ENCODE measurements at regions not wholly inside any gene's neighbourhood (a gene's known extent, or its start where the extent isn't known, plus 50 kb on each side); places are given as distances from the start of the nearest gene placed in this dataset.

GRCh38 chr13:59144700-59145099 is 1019.0 kb downstream of the DIAPH3 start:
- Mint-ChIP-seq H3K27me3 (no peaks in the 10 kb centered on the region), H3K4me1 (ENCODE audit: low read depth) (no peaks in the 10 kb centered on the region), H3K4me3 (no peak overlapping the region), H3K27ac (no peak overlapping the region), H3K36me3 (no peaks in the 10 kb centered on the region), H3K9me3 (peaks cover 2% of the 10 kb centered on the region)
- ChIA-PET CTCF (no interaction called here), POLR2A (no interaction called here)
- intact Hi-C loops (cut with micrococcal nuclease) = no loop called here
- no peak for DNase-seq

GRCh38 chr13:59145381-59145780 is 1018.3 kb downstream of the DIAPH3 start:
- CTCF ChIA-PET = no interaction called here
- no peak for DNase-seq
- POLR2A ChIA-PET = no interaction called here
- Mint-ChIP-seq H3K36me3 (no peaks in the 10 kb centered on the region), H3K27me3 (no peaks in the 10 kb centered on the region), H3K27ac (no peak overlapping the region), H3K9me3 (peaks cover 2% of the 10 kb centered on the region), H3K4me3 (no peak overlapping the region), H3K4me1 (ENCODE audit: low read depth) (no peaks in the 10 kb centered on the region)
- intact Hi-C loops (cut with micrococcal nuclease) = no loop called here

GRCh38 chr13:59157181-59157580 is 1006.5 kb downstream of the DIAPH3 start:
- no peaks in the 10 kb centered on the region for H3K36me3 Mint-ChIP-seq
- H3K27ac Mint-ChIP-seq = no peak overlapping the region
- H3K4me3 Mint-ChIP-seq = no peak overlapping the region
- H3K4me1 Mint-ChIP-seq (ENCODE audit: low read depth) = no peaks in the 10 kb centered on the region
- ChIA-PET POLR2A (no interaction called here), CTCF (no interaction called here)
- no peaks in the 10 kb centered on the region for H3K27me3 Mint-ChIP-seq
- peaks cover 3% of the 10 kb centered on the region for H3K9me3 Mint-ChIP-seq
- DNase-seq = no peak
- intact Hi-C loops (cut with micrococcal nuclease) = no loop called here

- ChIA-PET CTCF (no interaction called here), POLR2A (no interaction called here)
- no peak overlapping the region for H3K27ac Mint-ChIP-seq
- H3K36me3 Mint-ChIP-seq = no peaks in the 10 kb centered on the region
- no peaks in the 10 kb centered on the region for H3K27me3 Mint-ChIP-seq
- H3K9me3 Mint-ChIP-seq = no peaks in the 10 kb centered on the region
- no peaks in the 10 kb centered on the region for H3K4me1 Mint-ChIP-seq (ENCODE audit: low read depth)
- H3K4me3 Mint-ChIP-seq = no peak overlapping the region
- intact Hi-C loops (cut with micrococcal nuclease) = no loop called here
- DNase-seq = no peak
Measured at GRCh38 chr13:59166174-59166573, 997.6 kb downstream of the DIAPH3 start.

- Mint-ChIP-seq H3K27ac (no peak overlapping the region), H3K9me3 (no peaks in the 10 kb centered on the region), H3K27me3 (no peaks in the 10 kb centered on the region), H3K4me3 (no peak overlapping the region), H3K4me1 (ENCODE audit: low read depth) (no peaks in the 10 kb centered on the region), H3K36me3 (no peaks in the 10 kb centered on the region)
- DNase-seq = no peak
- CTCF ChIA-PET = no interaction called here
- POLR2A ChIA-PET = no interaction called here
- intact Hi-C loops (cut with micrococcal nuclease) = no loop called here
Measured at GRCh38 chr13:59172076-59172475, 991.7 kb downstream of the DIAPH3 start.

- intact Hi-C loops (cut with micrococcal nuclease) = no loop called here
- ChIA-PET POLR2A (no interaction called here), CTCF (interaction anchor here (0.7 kb wide), 1 partner anchor 995 kb away, joined by 3 read pairs; no protein-coding TSS in a partner anchor)
- no peak for DNase-seq
- Mint-ChIP-seq H3K4me1 (ENCODE audit: low read depth) (no peaks in the 10 kb centered on the region), H3K4me3 (no peak overlapping the region), H3K36me3 (no peaks in the 10 kb centered on the region), H3K27me3 (no peaks in the 10 kb centered on the region), H3K27ac (no peak overlapping the region), H3K9me3 (no peaks in the 10 kb centered on the region)
Measured at GRCh38 chr13:59176775-59177174, 987.0 kb downstream of the DIAPH3 start.

- Mint-ChIP-seq H3K4me1 (ENCODE audit: low read depth) (no peaks in the 10 kb centered on the region), H3K36me3 (no peaks in the 10 kb centered on the region), H3K4me3 (no peak overlapping the region), H3K9me3 (no peaks in the 10 kb centered on the region), H3K27ac (no peak overlapping the region), H3K27me3 (no peaks in the 10 kb centered on the region)
- DNase-seq = no peak
- ChIA-PET CTCF (no interaction called here), POLR2A (no interaction called here)
- intact Hi-C loops (cut with micrococcal nuclease) = no loop called here
Measured at GRCh38 chr13:59178344-59178743, 985.4 kb downstream of the DIAPH3 start.

- intact Hi-C loops (cut with micrococcal nuclease) = no loop called here
- Mint-ChIP-seq H3K9me3 (no peaks in the 10 kb centered on the region), H3K27ac (no peak overlapping the region), H3K27me3 (no peaks in the 10 kb centered on the region), H3K4me3 (no peak overlapping the region), H3K36me3 (no peaks in the 10 kb centered on the region), H3K4me1 (ENCODE audit: low read depth) (no peaks in the 10 kb centered on the region)
- CTCF ChIA-PET = no interaction called here
- DNase-seq = no peak
- POLR2A ChIA-PET = no interaction called here
Measured at GRCh38 chr13:59182241-59182640, 981.5 kb downstream of the DIAPH3 start.

- intact Hi-C loops (cut with micrococcal nuclease) = no loop called here
- no peaks in the 10 kb centered on the region for H3K36me3 Mint-ChIP-seq
- no peak overlapping the region for H3K4me3 Mint-ChIP-seq
- ChIA-PET POLR2A (no interaction called here), CTCF (no interaction called here)
- H3K27ac Mint-ChIP-seq = no peak overlapping the region
- no peaks in the 10 kb centered on the region for H3K9me3 Mint-ChIP-seq
- no peaks in the 10 kb centered on the region for H3K4me1 Mint-ChIP-seq (ENCODE audit: low read depth)
- DNase-seq = no peak
- H3K27me3 Mint-ChIP-seq = no peaks in the 10 kb centered on the region
Measured at GRCh38 chr13:59197397-59197796, 966.3 kb downstream of the DIAPH3 start.

GRCh38 chr13:59201841-59202240 is 961.9 kb downstream of the DIAPH3 start:
- Mint-ChIP-seq H3K36me3 (no peaks in the 10 kb centered on the region), H3K9me3 (no peaks in the 10 kb centered on the region), H3K4me3 (no peak overlapping the region), H3K27ac (no peak overlapping the region), H3K27me3 (no peaks in the 10 kb centered on the region), H3K4me1 (ENCODE audit: low read depth) (no peaks in the 10 kb centered on the region)
- intact Hi-C loops (cut with micrococcal nuclease) = no loop called here
- DNase-seq = no peak
- POLR2A ChIA-PET = no interaction called here
- CTCF ChIA-PET = interaction anchor here (0.7 kb wide), 1 partner anchor 97 kb away, joined by 3 read pairs; no protein-coding TSS in a partner anchor

- Mint-ChIP-seq H3K4me3 (no peak overlapping the region), H3K36me3 (no peaks in the 10 kb centered on the region)
- CTCF ChIA-PET = no interaction called here
Measured at GRCh38 chr13:59203855-59204254, 959.9 kb downstream of the DIAPH3 start.

GRCh38 chr13:59205501-59205900 is 958.2 kb downstream of the DIAPH3 start:
- ChIA-PET POLR2A (no interaction called here), CTCF (no interaction called here)
- Mint-ChIP-seq H3K9me3 (no peaks in the 10 kb centered on the region), H3K4me3 (no peak overlapping the region), H3K36me3 (no peaks in the 10 kb centered on the region), H3K27me3 (no peaks in the 10 kb centered on the region), H3K27ac (no peak overlapping the region), H3K4me1 (ENCODE audit: low read depth) (no peaks in the 10 kb centered on the region)
- intact Hi-C loops (cut with micrococcal nuclease) = no loop called here
- no peak for DNase-seq

More at GRCh38 chr13:59203855-59204254, 959.9 kb downstream of the DIAPH3 start:
- H3K9me3 Mint-ChIP-seq = no peaks in the 10 kb centered on the region
- no peak for DNase-seq
- H3K4me1 Mint-ChIP-seq (ENCODE audit: low read depth) = no peaks in the 10 kb centered on the region
- no peaks in the 10 kb centered on the region for H3K27me3 Mint-ChIP-seq
- POLR2A ChIA-PET = no interaction called here
- intact Hi-C loops (cut with micrococcal nuclease) = no loop called here
- H3K27ac Mint-ChIP-seq = no peak overlapping the region

- no peaks in the 10 kb centered on the region for H3K4me1 Mint-ChIP-seq (ENCODE audit: low read depth)
- POLR2A ChIA-PET = no interaction called here
- DNase-seq = no peak
- H3K27me3 Mint-ChIP-seq = no peaks in the 10 kb centered on the region
- no peak overlapping the region for H3K27ac Mint-ChIP-seq
- H3K4me3 Mint-ChIP-seq = no peak overlapping the region
- intact Hi-C loops (cut with micrococcal nuclease) = no loop called here
- CTCF ChIA-PET = no interaction called here
- no peaks in the 10 kb centered on the region for H3K36me3 Mint-ChIP-seq
- no peaks in the 10 kb centered on the region for H3K9me3 Mint-ChIP-seq
Measured at GRCh38 chr13:59208405-59209195, 955.1 kb downstream of the DIAPH3 start.
